ENCODE measurements at regions not wholly inside any gene's neighbourhood (a gene's known extent, or its start where the extent isn't known, plus 50 kb on each side); places are given as distances from the start of the nearest gene placed in this dataset.

- Histone ChIP-seq H3K27ac (ENCODE audit: low read length) (no peak overlapping the region), H3K9ac (ENCODE audit: low read length) (no peak overlapping the region), H3F3A (ENCODE audit: insufficient read depth, low read length, poor library complexity, severe bottlenecking) (no peaks in the 10 kb centered on the region), H3K9me3 (ENCODE audit: low read length) (no peaks in the 10 kb centered on the region), H4K20me1 (ENCODE audit: insufficient read depth) (no peaks in the 10 kb centered on the region), H3K4me3 (ENCODE audit: low read length) (no peak overlapping the region), H3K9me2 (ENCODE audit: insufficient read depth, low read length) (no peaks in the 10 kb centered on the region), H2AFZ (ENCODE audit: low read depth, low read length) (no peak overlapping the region), H3K27me3 (ENCODE audit: insufficient read depth, low read depth, low read length) (no peaks in the 10 kb centered on the region), H3K79me2 (replicated peaks; ENCODE audit: insufficient read depth, low read length) (no peaks in the 10 kb centered on the region), H3K36me3 (ENCODE audit: insufficient read depth, low read length) (no peaks in the 10 kb centered on the region), H3K4me2 (ENCODE audit: low read length) (no peak overlapping the region)
- TF ChIP-seq SMC3 (conservative IDR thresholded peaks at IDR 0.05; ENCODE audit: poor library complexity): no peak
- no peak for TF ChIP-seq RAD21 (conservative IDR thresholded peaks at IDR 0.05)
- TF ChIP-seq REST (IDR thresholded peaks at IDR 0.05; ENCODE audit: borderline replicate concordance): no peak
- no peak for TF ChIP-seq EZH2 (IDR thresholded peaks at IDR 0.05; ENCODE audit: borderline replicate concordance, insufficient read depth, low read length, poor library complexity, severe bottlenecking)
- no peak for TF ChIP-seq CTCF (IDR thresholded peaks at IDR 0.05; ENCODE audit: poor library complexity, severe bottlenecking)
- no peak for TF ChIP-seq MXI1 (conservative IDR thresholded peaks at IDR 0.05; ENCODE audit: poor library complexity, severe bottlenecking)
- TF ChIP-seq TAF1 (IDR thresholded peaks at IDR 0.05; ENCODE audit: low read depth): no peak
- TF ChIP-seq EP300 (conservative IDR thresholded peaks at IDR 0.05; ENCODE audit: poor library complexity, severe bottlenecking): no peak
- no peak for TF ChIP-seq POLR2AphosphoS5 (IDR thresholded peaks at IDR 0.05)
Observed at GRCh38 chrX:3777416-3777815, 64.0 kb upstream of the PRKX start.

GRCh38 chrX:3771766-3772165 is 58.3 kb upstream of the PRKX start:
- Histone ChIP-seq H3K9me2 (ENCODE audit: insufficient read depth, low read length) (no peaks in the 10 kb centered on the region), H3K4me2 (ENCODE audit: low read length) (no peak overlapping the region), H3K4me3 (ENCODE audit: low read length) (no peak overlapping the region), H2AFZ (ENCODE audit: low read depth, low read length) (no peak overlapping the region), H3K9me3 (ENCODE audit: low read length) (no peaks in the 10 kb centered on the region), H3K27ac (ENCODE audit: low read length) (no peak overlapping the region), H3K36me3 (ENCODE audit: insufficient read depth, low read length) (no peaks in the 10 kb centered on the region), H3K27me3 (ENCODE audit: insufficient read depth, low read depth, low read length) (no peaks in the 10 kb centered on the region), H3K9ac (ENCODE audit: low read length) (no peak overlapping the region), H4K20me1 (ENCODE audit: insufficient read depth) (no peaks in the 10 kb centered on the region), H3K79me2 (replicated peaks; ENCODE audit: insufficient read depth, low read length) (no peaks in the 10 kb centered on the region), H3F3A (ENCODE audit: insufficient read depth, low read length, poor library complexity, severe bottlenecking) (no peaks in the 10 kb centered on the region)
- TF ChIP-seq EP300 (conservative IDR thresholded peaks at IDR 0.05; ENCODE audit: poor library complexity, severe bottlenecking) (no peak), POLR2AphosphoS5 (IDR thresholded peaks at IDR 0.05) (no peak), CTCF (IDR thresholded peaks at IDR 0.05; ENCODE audit: poor library complexity, severe bottlenecking) (no peak), MXI1 (conservative IDR thresholded peaks at IDR 0.05; ENCODE audit: poor library complexity, severe bottlenecking) (no peak), TAF1 (IDR thresholded peaks at IDR 0.05; ENCODE audit: low read depth) (no peak), REST (IDR thresholded peaks at IDR 0.05; ENCODE audit: borderline replicate concordance) (no peak), RAD21 (conservative IDR thresholded peaks at IDR 0.05) (no peak), SMC3 (conservative IDR thresholded peaks at IDR 0.05; ENCODE audit: poor library complexity) (no peak), EZH2 (IDR thresholded peaks at IDR 0.05; ENCODE audit: borderline replicate concordance, insufficient read depth, low read length, poor library complexity, severe bottlenecking) (no peak)

All from neural cell (in vitro differentiated cells).